Tibial nerve (tissue), 4 donors: ENCODE measurements at regions not wholly inside any gene's neighbourhood (a gene's known extent, or its start where the extent isn't known, plus 50 kb on each side); places are given as distances from the start of the nearest gene placed in this dataset.

Experiments used
- EP300 ChIP-seq, 2 donors: sonication (generic); formaldehyde crosslinking; IDR thresholded peaks; one replicate each; pipeline ENCODE4 v1.6.1; 2017; ENCODE audit warnings: antibody characterized with exemption in 2 of 2, mild to moderate bottlenecking in 1 of 2
- POLR2A ChIP-seq, 2 donors: fragments of 450-650 bp; IDR thresholded peaks; one replicate each; pipeline ENCODE4 v1.6.1; 2017; ENCODE audit warnings: antibody characterized with exemption in 2 of 2, mild to moderate bottlenecking in 2 of 2, moderate library complexity in 2 of 2
- TF ChIP-seq, protein P1 (sequence below), 5 experiments: fragments of 200-600 bp in 3 of 5; fragments of 450-650 bp in 2 of 5; sonication (generic) in 3 of 5; IDR thresholded peaks; one replicate each; pipeline ENCODE4 v1.5.1; 2016 to 2019; ENCODE audit warnings: antibody characterized with exemption in 5 of 5, mild to moderate bottlenecking in 3 of 5, moderate library complexity in 2 of 5

DNA sequence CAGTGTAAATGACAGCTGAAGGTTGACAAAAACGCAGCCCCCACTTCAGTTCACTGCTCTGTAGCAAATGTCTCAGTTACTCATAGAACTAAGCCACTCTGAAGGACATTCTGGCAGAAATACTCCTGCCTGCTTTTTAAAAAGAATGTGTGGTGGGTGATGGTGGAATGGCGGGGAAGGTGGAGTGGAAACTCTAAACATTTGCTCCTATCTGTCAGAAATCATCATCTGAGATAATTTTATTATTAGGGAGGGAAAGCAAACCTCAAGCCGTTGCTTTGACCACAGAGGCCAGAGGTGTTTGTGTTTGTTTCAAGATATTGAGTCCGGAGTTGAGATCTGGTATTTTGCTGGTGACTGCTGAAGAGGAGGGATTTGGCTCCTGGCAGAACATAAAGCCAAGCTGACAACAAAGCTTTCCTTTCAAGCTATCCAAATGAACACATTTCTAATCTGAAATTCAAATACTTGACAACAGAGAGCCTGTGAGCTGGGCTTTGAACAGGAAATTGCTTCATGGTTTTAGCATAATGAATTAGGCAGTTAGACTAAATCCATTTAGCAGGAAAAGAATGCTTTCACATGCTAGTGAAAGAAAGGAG, 362.7 kb downstream of the CSNK1G3 start:
- TF ChIP-seq, protein P1, sequence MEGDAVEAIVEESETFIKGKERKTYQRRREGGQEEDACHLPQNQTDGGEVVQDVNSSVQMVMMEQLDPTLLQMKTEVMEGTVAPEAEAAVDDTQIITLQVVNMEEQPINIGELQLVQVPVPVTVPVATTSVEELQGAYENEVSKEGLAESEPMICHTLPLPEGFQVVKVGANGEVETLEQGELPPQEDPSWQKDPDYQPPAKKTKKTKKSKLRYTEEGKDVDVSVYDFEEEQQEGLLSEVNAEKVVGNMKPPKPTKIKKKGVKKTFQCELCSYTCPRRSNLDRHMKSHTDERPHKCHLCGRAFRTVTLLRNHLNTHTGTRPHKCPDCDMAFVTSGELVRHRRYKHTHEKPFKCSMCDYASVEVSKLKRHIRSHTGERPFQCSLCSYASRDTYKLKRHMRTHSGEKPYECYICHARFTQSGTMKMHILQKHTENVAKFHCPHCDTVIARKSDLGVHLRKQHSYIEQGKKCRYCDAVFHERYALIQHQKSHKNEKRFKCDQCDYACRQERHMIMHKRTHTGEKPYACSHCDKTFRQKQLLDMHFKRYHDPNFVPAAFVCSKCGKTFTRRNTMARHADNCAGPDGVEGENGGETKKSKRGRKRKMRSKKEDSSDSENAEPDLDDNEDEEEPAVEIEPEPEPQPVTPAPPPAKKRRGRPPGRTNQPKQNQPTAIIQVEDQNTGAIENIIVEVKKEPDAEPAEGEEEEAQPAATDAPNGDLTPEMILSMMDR (IDR thresholded peaks at IDR 0.05) = no peak
- no peak for TF ChIP-seq POLR2A (IDR thresholded peaks at IDR 0.05)
- TF ChIP-seq EP300 (IDR thresholded peaks at IDR 0.05) = peak in 1 of 2 donors; percentile 48
